Endothelial cell of umbilical vein (primary cell): ENCODE measurements at regions not wholly inside any gene's neighbourhood (a gene's known extent, or its start where the extent isn't known, plus 50 kb on each side); places are given as distances from the start of the nearest gene placed in this dataset.

Experiments
- BruUV-seq: library from RNA; stranded (reverse); fragments of 400-500 nt; replicated peaks from 2 replicates; lab custom pipeline; 2021; lab: Mats Ljungman, UMichigan
- CTCF ChIA-PET: fragments of 300-600, 350-600 bp; sonication (Branson Sonifier 250); formaldehyde crosslinking; loops from one replicate; lab custom pipeline; 2021; ENCODE audit warnings: antibody characterized with exemption, inconsistent platforms; lab: Charles Lee
- POLR2A ChIA-PET: fragments of 300-600, 350-600 bp; sonication (Branson Sonifier 250); formaldehyde crosslinking; loops from one replicate; lab custom pipeline; 2021; ENCODE audit warnings: antibody characterized with exemption, inconsistent platforms; lab: Charles Lee
- DNase-seq: peaks from one replicate; pipeline ENCODE4 v3.0.0-alpha.2; 2011; ENCODE audit warnings: low read depth, low spot score
- FAIRE-seq: peaks from 2 replicates; lab custom pipeline; 2011; peaks lifted over from hg19 to GRCh38; lab: Jason Lieb, UNC
- H2AFZ ChIP-seq: 2 replicates; pipeline ENCODE4 v1.6.0; 2012; ENCODE audit warnings: low read depth, low read length, control low read depth, inconsistent platforms
- H3K27ac ChIP-seq: 2 replicates; pipeline ENCODE4 v1.5.1; 2011; ENCODE audit warnings: low read depth, mild to moderate bottlenecking, control low read depth, low read length, moderate library complexity; ENCODE audit not compliant: insufficient read depth
- H3K27me3 ChIP-seq, 2 experiments: 2 replicates each; pipeline versions ENCODE4 v1.6.0 to v1.6.1; 2011; ENCODE audit warnings: low read length in 2 of 2, mixed read lengths in 1 of 2; ENCODE audit not compliant: control insufficient read depth in 2 of 2, insufficient read depth in 2 of 2
- H3K36me3 ChIP-seq, 2 experiments: 2 replicates in 1 of 2; 3 replicates in 1 of 2; pipeline ENCODE4 v1.5.1; 2011; ENCODE audit warnings: low read length in 2 of 2, mild to moderate bottlenecking in 1 of 2, moderate library complexity in 1 of 2; ENCODE audit not compliant: control insufficient read depth in 2 of 2, insufficient read depth in 2 of 2; ENCODE audit errors: extremely low read depth in 1 of 2
- H3K4me1 ChIP-seq: 3 replicates; pipeline ENCODE4 v1.5.1; 2011; ENCODE audit warnings: mild to moderate bottlenecking, low read length; ENCODE audit not compliant: control insufficient read depth, insufficient read depth; ENCODE audit errors: extremely low read depth
- H3K4me2 ChIP-seq: 2 replicates; pipeline ENCODE4 v1.6.1; 2011; ENCODE audit warnings: low read length, control low read depth, mixed read lengths; ENCODE audit not compliant: insufficient read depth
- H3K4me3 ChIP-seq, 3 experiments: fragments of 200-600 bp in 1 of 3; sonication (generic), shearing (Covaris generic) in 1 of 3; replicated peaks in 1 of 3; 2 replicates each; pipeline ENCODE4 v1.5.1; 2011 to 2016; ENCODE audit warnings: control low read depth in 3 of 3, low read length in 3 of 3, mild to moderate bottlenecking in 2 of 3, inconsistent platforms in 1 of 3, low read depth in 1 of 3, moderate library complexity in 1 of 3; ENCODE audit not compliant: insufficient read depth in 1 of 3
- H3K79me2 ChIP-seq: 2 replicates; pipeline ENCODE4 v1.6.0; 2012; ENCODE audit warnings: low read length, inconsistent platforms; ENCODE audit not compliant: control insufficient read depth, insufficient read depth
- H3K9ac ChIP-seq: replicated peaks from 2 replicates; pipeline ENCODE3; 2011; ENCODE audit warnings: low read length, control low read depth; ENCODE audit not compliant: insufficient read depth; ENCODE audit errors: extremely low read depth
- H3K9me1 ChIP-seq: replicated peaks from 3 replicates; pipeline ENCODE4 v1.6.0; 2011; ENCODE audit warnings: mild to moderate bottlenecking, low read length; ENCODE audit not compliant: control insufficient read depth, insufficient read depth; ENCODE audit errors: extremely low read depth
- H3K9me3 ChIP-seq: replicated peaks from 2 replicates; pipeline ENCODE4 v1.5.1; 2012; ENCODE audit warnings: low read length, inconsistent platforms; ENCODE audit not compliant: control insufficient read depth, insufficient read depth
- H4K20me1 ChIP-seq: replicated peaks from 2 replicates; pipeline ENCODE3; 2011; ENCODE audit warnings: mild to moderate bottlenecking, low read length; ENCODE audit not compliant: control insufficient read depth, insufficient read depth; ENCODE audit errors: extremely low read depth
- EZH2 ChIP-seq: IDR thresholded peaks from 2 replicates; pipeline ENCODE4 v1.6.1; 2012; ENCODE audit warnings: borderline replicate concordance, low read depth, mild to moderate bottlenecking, moderate library complexity, low read length, inconsistent platforms; ENCODE audit not compliant: severe bottlenecking
- FOS ChIP-seq: IDR thresholded peaks from 2 replicates; pipeline ENCODE4 v1.6.1; 2011; ENCODE audit warnings: mild to moderate bottlenecking, low read length, moderate library complexity, borderline replicate concordance; ENCODE audit not compliant: insufficient read depth
- JUN ChIP-seq: IDR thresholded peaks from 2 replicates; pipeline ENCODE4 v1.6.1; 2011; ENCODE audit warnings: borderline replicate concordance, low read depth; ENCODE audit not compliant: insufficient read length, insufficient read depth
- MAX ChIP-seq: IDR thresholded peaks from 2 replicates; pipeline ENCODE4 v1.6.1; 2011; ENCODE audit not compliant: insufficient read depth, insufficient read length
- MYC ChIP-seq: IDR thresholded peaks from one replicate; pipeline ENCODE4 v1.6.1; 2011; ENCODE audit warnings: mild to moderate bottlenecking, low read depth, low read length
- POLR2AphosphoS5 ChIP-seq: IDR thresholded peaks from 2 replicates; pipeline ENCODE4 v1.6.1; 2012; ENCODE audit warnings: low read depth, mild to moderate bottlenecking, control low read depth, low read length, moderate library complexity; ENCODE audit not compliant: insufficient read depth
- dilution Hi-C: fragments of 300-500 bp; cut with MboI; formaldehyde crosslinking; loops from one replicate; pipeline ENCODE4 v1.15.0; 2019; ENCODE audit warnings: low sequenced_read_pairs; ENCODE audit not compliant: extremely low pct_ligation_motif_present
- intact Hi-C: fragments of 100-400 bp; cut with micrococcal nuclease; formaldehyde crosslinking; loops from one replicate; pipeline ENCODE4 v1.10.0; 2022

DNA sequence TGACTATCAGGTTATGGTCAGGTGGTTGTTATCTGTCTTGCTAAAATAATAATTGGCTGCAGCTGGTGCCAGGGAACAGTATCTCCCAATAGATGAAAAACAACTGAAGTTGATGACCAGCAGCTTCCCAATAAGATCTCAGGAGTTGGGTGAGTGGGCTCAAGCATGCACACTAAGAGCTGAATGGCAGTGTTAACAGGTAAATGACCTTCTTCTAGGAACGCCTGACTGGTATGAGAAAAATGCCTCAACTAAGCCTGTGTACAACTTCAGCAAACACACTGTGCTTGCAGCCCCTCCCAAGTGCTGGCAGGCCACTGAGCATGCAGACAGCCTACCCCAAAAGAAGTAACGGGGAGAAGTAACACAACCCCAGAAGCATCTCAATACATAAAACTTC lies 636.9 kb downstream of the ACTR3B start:
- FAIRE-seq (no peak), DNase-seq (no peak)
- Histone ChIP-seq H3K9me3 (peaks cover 9% of the 10 kb centered on the region), H3K27me3 (no peaks in the 10 kb centered on the region), H4K20me1 (no peaks in the 10 kb centered on the region), H3K9ac (no peak overlapping the region), H3K79me2 (no peaks in the 10 kb centered on the region), H3K36me3 (no peaks in the 10 kb centered on the region), H2AFZ (no peak overlapping the region), H3K4me1 (no peaks in the 10 kb centered on the region), H3K9me1 (no peaks in the 10 kb centered on the region), H3K4me2 (no peak overlapping the region), H3K27ac (no peak overlapping the region), H3K4me3 (no peak overlapping the region)
- CTCF ChIA-PET = no interaction called here
- BruUV-seq = no TSS peak
- intact Hi-C loops (no loop called here), dilution Hi-C loops (no loop called here)
- POLR2A ChIA-PET = no interaction called here
- TF ChIP-seq POLR2AphosphoS5 (no peak), JUN (no peak), MYC (no peak), MAX (no peak), EZH2 (no peak)

GRCh38 chr7:153397459-153397858 lies 637.9 kb downstream of the ACTR3B start:
- no peaks in the 10 kb centered on the region for H3K9me1 ChIP-seq
- BruUV-seq = no TSS peak
- no peak overlapping the region for H3K27ac ChIP-seq
- H4K20me1 ChIP-seq = no peaks in the 10 kb centered on the region
- H2AFZ ChIP-seq = no peak overlapping the region
- H3K79me2 ChIP-seq = no peaks in the 10 kb centered on the region
- ChIA-PET POLR2A (no interaction called here), CTCF (no interaction called here)
- no peak overlapping the region for H3K4me3 ChIP-seq
- no peak for TF ChIP-seq FOS
- no peak for TF ChIP-seq POLR2AphosphoS5
- no peak for TF ChIP-seq JUN
- no peak for TF ChIP-seq MYC
- intact Hi-C loops (no loop called here), dilution Hi-C loops (no loop called here)
- H3K9ac ChIP-seq = no peak overlapping the region
- no peaks in the 10 kb centered on the region for H3K4me1 ChIP-seq
- H3K4me2 ChIP-seq = no peak overlapping the region
- no peak for DNase-seq
- no peaks in the 10 kb centered on the region for H3K27me3 ChIP-seq
- H3K36me3 ChIP-seq = no peaks in the 10 kb centered on the region
- H3K9me3 ChIP-seq = peaks cover 7% of the 10 kb centered on the region
- FAIRE-seq = no peak
